ENCODE measurements at regions not wholly inside any gene's neighbourhood (a gene's known extent, or its start where the extent isn't known, plus 50 kb on each side); places are given as distances from the start of the nearest gene placed in this dataset.

GRCh38 chr16:63575041-63575440, 1538.8 kb upstream of the CDH8 start:
- TF ChIP-seq CTCF (IDR thresholded peaks at IDR 0.05), result no peak
- no peak for TF ChIP-seq POLR2A (IDR thresholded peaks at IDR 0.05)
